Mucosa of descending colon (tissue), 3 donors: ENCODE measurements at regions not wholly inside any gene's neighbourhood (a gene's known extent, or its start where the extent isn't known, plus 50 kb on each side); places are given as distances from the start of the nearest gene placed in this dataset.

Experiments used
- ATAC-seq: fragments of 200-7000 bp; cut with Tn5 transposase; one replicate; pipeline ENCODE4 v1.9.1; 2020; ENCODE audit warnings: mild to moderate bottlenecking, moderate library complexity
- DNase-seq, 3 donors: peaks; one replicate each; pipeline ENCODE4 v3.0.0-alpha.2; 2020
- H3K36me3 ChIP-seq: fragments of 200-600 bp; one replicate; pipeline ENCODE4 v1.8.0; 2021; ENCODE audit warnings: low read depth, mild to moderate bottlenecking
- H3K4me1 ChIP-seq: fragments of 200-600 bp; one replicate; pipeline ENCODE4 v1.8.0; 2021; ENCODE audit warnings: low read depth, mild to moderate bottlenecking
- H3K4me3 ChIP-seq: fragments of 200-600 bp; one replicate; pipeline ENCODE4 v1.8.0; 2021; ENCODE audit warnings: mild to moderate bottlenecking
- H3K9me3 ChIP-seq: fragments of 200-600 bp; one replicate; pipeline ENCODE4 v1.8.0; 2021; ENCODE audit warnings: mild to moderate bottlenecking
- CTCF ChIP-seq: fragments of 200-600 bp; IDR thresholded peaks from one replicate; pipeline ENCODE4 v1.8.0; 2022; ENCODE audit warnings: antibody characterized with exemption, mild to moderate bottlenecking
- intact Hi-C, 2 donors: fragments of 100-400 bp; cut with DNase I in 1 of 2; cut with micrococcal nuclease in 1 of 2; formaldehyde crosslinking; loops; one replicate each; pipeline versions ENCODE4 v1.11.0 to v1.11.1; 2022; cut with DNase I, micrococcal nuclease
- donor health status: DM: no; HTN: no; CAD: no; lungs with moderate emphysema.
- donor health status: DM: no; HTN: no; CAD: no.
- donor health status: DM: no; HTN: yes; CAD: no.

- intact Hi-C loops, result loop anchor here in 1 of 2 donors (10.0 kb wide), 1 partner anchor 506 kb away; no protein-coding TSS in a partner anchor
- no peak for ATAC-seq
- no peaks in the 10 kb centered on the region for H3K4me1 ChIP-seq
Measured at GRCh38 chr9:115520646-115521045, 402.7 kb upstream of the TNC start.

GRCh38 chr9:115522912-115523311 lies 405.0 kb upstream of the TNC start:
- H3K9me3 ChIP-seq, result no peaks in the 10 kb centered on the region
- DNase-seq (no peak), ATAC-seq (no peak)
- H3K4me3 ChIP-seq, result no peak overlapping the region
- intact Hi-C loops, result loop anchor here in 1 of 2 donors (10.0 kb wide), 1 partner anchor 508 kb away; no protein-coding TSS in a partner anchor
- no peaks in the 10 kb centered on the region for H3K36me3 ChIP-seq
- no peaks in the 10 kb centered on the region for H3K4me1 ChIP-seq
- TF ChIP-seq CTCF, result no peak

More at GRCh38 chr9:115520646-115521045, 402.7 kb upstream of the TNC start:
- no peak for TF ChIP-seq CTCF
- Histone ChIP-seq H3K4me3 (no peak overlapping the region), H3K36me3 (no peaks in the 10 kb centered on the region), H3K9me3 (no peaks in the 10 kb centered on the region)
- no peak for DNase-seq

GRCh38 chr9:115524453-115525059 lies 406.6 kb upstream of the TNC start:
- Histone ChIP-seq H3K36me3 (no peaks in the 10 kb centered on the region), H3K4me3 (no peak overlapping the region), H3K4me1 (no peaks in the 10 kb centered on the region), H3K9me3 (no peaks in the 10 kb centered on the region)
- TF ChIP-seq CTCF, result peak; percentile 33
- intact Hi-C loops, result loop anchor here in 1 of 2 donors (10.0 kb wide), 1 partner anchor 510 kb away; no protein-coding TSS in a partner anchor
- ATAC-seq (peak; percentile 61), DNase-seq (peak in 1 of 3 donors; percentile 61)

- no peaks in the 10 kb centered on the region for H3K36me3 ChIP-seq
- intact Hi-C loops, result loop anchor here in 1 of 2 donors (10.0 kb wide), 1 partner anchor 511 kb away; no protein-coding TSS in a partner anchor
- H3K9me3 ChIP-seq, result no peaks in the 10 kb centered on the region
- no peak overlapping the region for H3K4me3 ChIP-seq
- ATAC-seq, result no peak
- no peaks in the 10 kb centered on the region for H3K4me1 ChIP-seq
- peak in 1 of 3 donors; percentile 19 for DNase-seq
- TF ChIP-seq CTCF, result no peak
Measured at GRCh38 chr9:115525111-115526058, 407.4 kb upstream of the TNC start.

GRCh38 chr9:115531410-115532125 lies 413.6 kb upstream of the TNC start:
- intact Hi-C loops, result loop anchor here in 1 of 2 donors (10.0 kb wide), 1 partner anchor 517 kb away; no protein-coding TSS in a partner anchor
- Histone ChIP-seq H3K9me3 (no peaks in the 10 kb centered on the region), H3K4me1 (no peaks in the 10 kb centered on the region), H3K4me3 (no peak overlapping the region), H3K36me3 (no peaks in the 10 kb centered on the region)
- DNase-seq (no peak), ATAC-seq (no peak)
- no peak for TF ChIP-seq CTCF
